HG03469 (cell line): ENCODE measurements at regions not wholly inside any gene's neighbourhood (a gene's known extent, or its start where the extent isn't known, plus 50 kb on each side); places are given as distances from the start of the nearest gene placed in this dataset.

ENCODE experiments used
- ATAC-seq: cut with Tn5 transposase; IDR thresholded peaks from one replicate; pipeline ENCODE4 v1.9.1; 2021; ENCODE audit warnings: mild to moderate bottlenecking, moderate library complexity, moderate number of reproducible peaks; ENCODE audit not compliant: unreplicated experiment

DNA sequence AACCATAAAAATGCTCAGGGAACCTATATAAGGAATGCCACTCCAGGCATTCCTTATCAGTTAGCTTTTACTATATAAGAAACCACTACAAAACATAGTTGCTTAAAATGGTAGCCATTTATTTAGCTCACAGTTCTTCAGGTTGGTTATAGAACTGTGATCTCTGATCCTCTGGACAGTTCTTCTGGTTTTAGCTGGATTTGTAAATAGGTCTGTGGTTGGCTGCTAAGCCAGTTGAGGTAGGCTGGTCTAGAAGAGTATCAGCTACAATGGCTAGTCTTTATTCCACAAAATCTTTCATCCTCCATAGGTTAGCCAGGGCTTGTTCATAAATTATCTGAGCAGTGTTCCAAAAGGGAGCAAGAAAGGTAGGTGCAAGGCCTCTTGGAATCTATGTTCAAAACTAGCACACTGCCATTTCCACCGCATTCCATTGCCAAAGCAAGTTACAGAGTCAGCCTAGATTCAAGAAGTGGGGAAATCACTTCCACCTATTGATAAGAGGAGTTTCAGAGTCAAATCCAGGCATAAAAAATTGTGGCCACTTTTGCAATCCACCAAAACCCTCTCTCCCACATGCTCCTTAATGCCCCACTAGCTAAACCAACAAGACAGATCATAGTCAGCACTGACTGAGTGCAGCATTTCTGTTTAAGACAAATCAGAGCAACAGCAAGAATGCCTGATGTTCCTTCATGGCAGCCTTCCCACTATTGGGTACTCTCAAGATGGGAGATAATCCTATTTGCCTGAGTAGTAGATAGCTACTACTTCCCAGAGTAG lies 146.4 kb downstream of the IRS1 start:
- ATAC-seq = no peak

GRCh38 chr2:226652369-226652768 lies 147.3 kb downstream of the IRS1 start:
- ATAC-seq = peak; percentile 59

- ATAC-seq = peak; percentile 78
Measured at GRCh38 chr2:226649871-226650660, 149.6 kb downstream of the IRS1 start.

- ATAC-seq = no peak
Measured at GRCh38 chr2:226649201-226649600, 150.4 kb downstream of the IRS1 start.

- no peak for ATAC-seq
Measured at GRCh38 chr2:226647621-226648518, 151.8 kb downstream of the IRS1 start.

- ATAC-seq = no peak
Measured at GRCh38 chr2:226644399-226644865, 155.2 kb downstream of the IRS1 start.

- no peak for ATAC-seq
Measured at GRCh38 chr2:226643946-226644282, 155.7 kb downstream of the IRS1 start.

- ATAC-seq = no peak
Measured at GRCh38 chr2:226643030-226643945, 156.3 kb downstream of the IRS1 start.

DNA sequence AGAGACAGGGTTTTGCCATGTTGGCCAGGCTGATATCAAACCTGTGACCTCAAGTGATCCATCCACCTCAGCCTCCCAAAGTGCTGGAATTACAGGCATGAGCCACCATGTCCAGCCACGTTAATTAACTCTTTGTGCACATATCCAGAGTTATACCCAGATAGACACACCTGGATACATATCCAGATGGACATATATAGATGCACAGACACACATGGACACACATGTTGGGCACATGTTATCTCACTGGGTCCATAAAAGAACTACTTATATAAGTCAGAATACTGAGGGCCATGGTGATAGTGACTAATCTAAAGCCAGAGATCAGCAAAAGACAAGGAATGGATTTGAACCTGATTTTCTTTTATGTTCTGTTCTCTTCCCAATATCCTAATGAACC lies 158.6 kb downstream of the IRS1 start:
- ATAC-seq = no peak

- ATAC-seq = no peak
Measured at GRCh38 chr2:226640501-226640900, 159.1 kb downstream of the IRS1 start.

DNA sequence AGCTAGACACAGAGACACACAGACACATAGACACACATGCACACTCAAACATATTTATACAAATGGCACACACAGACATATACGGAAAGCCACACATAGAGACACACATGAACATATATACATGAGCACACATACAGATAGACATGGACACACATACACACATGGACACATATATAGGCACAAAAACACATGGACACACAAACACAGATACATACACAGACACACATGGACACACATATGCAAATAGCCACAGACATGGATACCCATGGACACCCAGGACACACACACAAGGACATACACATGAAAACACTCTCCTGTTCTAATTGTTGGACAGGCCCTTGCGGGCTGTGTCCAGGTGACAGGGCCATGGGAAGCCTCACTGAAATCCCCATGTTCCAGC lies 160.1 kb downstream of the IRS1 start:
- ATAC-seq = no peak

GRCh38 chr2:226638576-226638975 lies 161.0 kb downstream of the IRS1 start:
- no peak for ATAC-seq

DNA sequence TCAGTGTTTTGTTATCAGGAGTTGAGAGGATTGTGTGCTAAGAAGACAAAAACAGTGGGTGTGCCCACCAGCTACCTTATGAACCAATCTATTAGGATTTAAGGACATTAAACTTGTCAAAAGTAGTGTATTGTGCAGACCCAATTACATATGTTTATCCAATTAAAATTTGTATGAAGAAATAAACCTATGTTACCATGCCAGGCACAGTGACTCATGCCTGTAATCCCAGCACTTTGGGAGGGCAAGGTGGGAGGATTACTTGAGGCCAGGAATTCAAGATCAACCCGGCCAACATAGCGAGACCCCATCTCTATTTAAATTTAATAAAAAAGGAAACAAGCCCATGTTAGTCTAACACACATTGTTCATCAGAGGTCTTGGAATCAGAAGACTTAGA lies 162.2 kb downstream of the IRS1 start:
- no peak for ATAC-seq

- no peak for ATAC-seq
Measured at GRCh38 chr2:226636586-226636985, 163.0 kb downstream of the IRS1 start.

GRCh38 chr2:226634943-226635604 lies 164.5 kb downstream of the IRS1 start:
- no peak for ATAC-seq

DNA sequence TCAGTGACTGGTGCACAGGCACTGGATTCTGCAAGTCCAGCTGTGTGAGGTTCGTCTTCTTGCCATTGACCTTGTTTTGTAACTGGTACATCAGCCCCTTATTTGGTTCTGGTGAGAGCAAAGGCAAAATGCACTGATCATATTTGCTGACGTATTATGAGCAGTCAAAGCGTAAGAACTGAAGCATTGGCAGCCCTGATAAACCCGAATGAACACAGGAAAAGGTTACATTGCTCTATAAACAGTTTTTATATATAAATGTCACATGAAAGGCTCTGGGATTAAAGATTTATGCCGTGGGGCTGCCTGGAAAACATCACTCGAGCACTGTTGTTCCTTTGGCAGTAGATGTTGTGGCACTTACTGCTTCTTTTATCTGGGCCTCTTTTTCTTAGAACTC lies 167.9 kb downstream of the IRS1 start:
- no peak for ATAC-seq

- no peak for ATAC-seq
Measured at GRCh38 chr2:226631187-226631586, 168.4 kb downstream of the IRS1 start.

- no peak for ATAC-seq
Measured at GRCh38 chr2:226625946-226626345, 173.7 kb downstream of the IRS1 start.

DNA sequence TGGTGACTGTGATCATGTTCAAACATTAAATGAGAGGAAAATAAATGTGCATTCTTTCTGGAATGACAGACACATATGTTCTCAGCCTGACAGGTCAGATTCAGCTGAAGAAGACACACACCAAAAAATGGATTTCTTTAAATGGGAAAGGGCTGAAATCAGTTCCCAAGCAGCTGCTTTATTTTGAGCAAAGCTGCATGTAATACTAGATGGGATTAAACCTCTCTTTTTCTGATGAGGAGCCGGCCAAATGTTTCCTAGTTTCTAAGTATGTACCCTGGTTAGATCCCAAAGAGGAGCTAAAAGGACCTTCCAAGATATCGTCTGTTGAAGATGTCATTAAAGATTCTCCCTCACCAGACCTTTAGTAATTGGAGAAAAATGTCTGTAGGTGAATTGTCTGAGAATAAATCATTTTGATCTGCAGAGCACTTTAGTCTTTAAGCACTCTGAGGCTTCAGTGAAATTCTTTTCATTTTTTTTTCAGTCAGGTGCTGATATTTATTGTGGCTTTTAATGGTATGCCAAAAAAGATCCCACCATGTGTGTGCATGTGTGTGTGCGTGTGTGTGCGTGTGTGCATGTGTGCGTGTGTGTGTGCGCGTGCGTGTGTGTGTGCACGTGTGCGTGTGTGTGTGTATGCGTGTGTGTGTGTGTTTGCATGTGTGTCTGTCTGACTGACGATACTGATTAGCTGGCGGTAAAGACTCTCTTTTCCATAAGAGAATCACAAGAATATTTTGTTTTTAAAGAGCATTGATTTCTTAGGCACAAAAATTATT lies 175.8 kb downstream of the IRS1 start:
- no peak for ATAC-seq
